Liver (tissue), 3 donors: ENCODE measurements at regions not wholly inside any gene's neighbourhood (a gene's known extent, or its start where the extent isn't known, plus 50 kb on each side); places are given as distances from the start of the nearest gene placed in this dataset.

Source experiments
- CTCF ChIP-seq: fragments of 150-350 bp; IDR thresholded peaks from 2 replicates; pipeline ENCODE4 v1.5.1; 2017; ENCODE audit warnings: improper control_type of control experiment, low read depth, low read length; ENCODE audit not compliant: missing input control
- EGR1 ChIP-seq, 2 donors: IDR thresholded peaks; 2 replicates each; pipeline ENCODE4 v1.6.1; 2016 to 2018; ENCODE audit warnings: antibody characterized with exemption in 2 of 2, low read depth in 2 of 2
- RAD21 ChIP-seq, 2 donors: IDR thresholded peaks; 2 replicates each; pipeline ENCODE4 v1.6.1; 2016; ENCODE audit warnings: antibody characterized with exemption in 2 of 2, mild to moderate bottlenecking in 2 of 2
- REST ChIP-seq: IDR thresholded peaks from 2 replicates; pipeline ENCODE4 v1.6.1; 2016; ENCODE audit warnings: antibody characterized with exemption, mild to moderate bottlenecking
- SP1 ChIP-seq: IDR thresholded peaks from 2 replicates; pipeline ENCODE4 v1.6.1; 2018; ENCODE audit warnings: antibody characterized with exemption, mild to moderate bottlenecking
- TAF1 ChIP-seq: conservative IDR thresholded peaks from 2 replicates; pipeline ENCODE4 v1.6.1; 2016; ENCODE audit warnings: antibody characterized with exemption, mild to moderate bottlenecking
- donor health status: healthy.
- donor health status: healthy.

GRCh38 chr2:138293549-138293948 lies 208.0 kb upstream of the SPOPL start:
- TF ChIP-seq RAD21 (IDR thresholded peaks at IDR 0.05): no peak
- TF ChIP-seq CTCF: no peak
- TF ChIP-seq EGR1 (IDR thresholded peaks at IDR 0.05; ENCODE audit: low read depth in 2 of 2): no peak
- TF ChIP-seq REST: no peak
- TF ChIP-seq SP1: no peak
- TF ChIP-seq TAF1: no peak
